Endothelial cell of umbilical vein (primary cell): ENCODE measurements at regions not wholly inside any gene's neighbourhood (a gene's known extent, or its start where the extent isn't known, plus 50 kb on each side); places are given as distances from the start of the nearest gene placed in this dataset.

ENCODE experiments used
- BruUV-seq: library from RNA; stranded (reverse); fragments of 400-500 nt; replicated peaks from 2 replicates; lab custom pipeline; 2021; lab: Mats Ljungman, UMichigan
- CTCF ChIA-PET: fragments of 300-600, 350-600 bp; sonication (Branson Sonifier 250); formaldehyde crosslinking; loops from one replicate; lab custom pipeline; 2021; ENCODE audit warnings: antibody characterized with exemption, inconsistent platforms; lab: Charles Lee
- POLR2A ChIA-PET: fragments of 300-600, 350-600 bp; sonication (Branson Sonifier 250); formaldehyde crosslinking; loops from one replicate; lab custom pipeline; 2021; ENCODE audit warnings: antibody characterized with exemption, inconsistent platforms; lab: Charles Lee
- DNase-seq: peaks from one replicate; pipeline ENCODE4 v3.0.0-alpha.2; 2011; ENCODE audit warnings: low read depth, low spot score
- FAIRE-seq: peaks from 2 replicates; lab custom pipeline; 2011; peaks lifted over from hg19 to GRCh38; lab: Jason Lieb, UNC
- H2AFZ ChIP-seq: 2 replicates; pipeline ENCODE4 v1.6.0; 2012; ENCODE audit warnings: low read depth, low read length, control low read depth, inconsistent platforms
- H3K27ac ChIP-seq: 2 replicates; pipeline ENCODE4 v1.5.1; 2011; ENCODE audit warnings: low read depth, mild to moderate bottlenecking, control low read depth, low read length, moderate library complexity; ENCODE audit not compliant: insufficient read depth
- H3K27me3 ChIP-seq, 2 experiments: 2 replicates each; pipeline versions ENCODE4 v1.6.0 to v1.6.1; 2011; ENCODE audit warnings: low read length in 2 of 2, mixed read lengths in 1 of 2; ENCODE audit not compliant: control insufficient read depth in 2 of 2, insufficient read depth in 2 of 2
- H3K36me3 ChIP-seq, 2 experiments: 2 replicates in 1 of 2; 3 replicates in 1 of 2; pipeline ENCODE4 v1.5.1; 2011; ENCODE audit warnings: low read length in 2 of 2, mild to moderate bottlenecking in 1 of 2, moderate library complexity in 1 of 2; ENCODE audit not compliant: control insufficient read depth in 2 of 2, insufficient read depth in 2 of 2; ENCODE audit errors: extremely low read depth in 1 of 2
- H3K4me1 ChIP-seq: 3 replicates; pipeline ENCODE4 v1.5.1; 2011; ENCODE audit warnings: mild to moderate bottlenecking, low read length; ENCODE audit not compliant: control insufficient read depth, insufficient read depth; ENCODE audit errors: extremely low read depth
- H3K4me2 ChIP-seq: 2 replicates; pipeline ENCODE4 v1.6.1; 2011; ENCODE audit warnings: low read length, control low read depth, mixed read lengths; ENCODE audit not compliant: insufficient read depth
- H3K4me3 ChIP-seq, 3 experiments: fragments of 200-600 bp in 1 of 3; sonication (generic), shearing (Covaris generic) in 1 of 3; replicated peaks in 1 of 3; 2 replicates each; pipeline ENCODE4 v1.5.1; 2011 to 2016; ENCODE audit warnings: control low read depth in 3 of 3, low read length in 3 of 3, mild to moderate bottlenecking in 2 of 3, inconsistent platforms in 1 of 3, low read depth in 1 of 3, moderate library complexity in 1 of 3; ENCODE audit not compliant: insufficient read depth in 1 of 3
- H3K79me2 ChIP-seq: 2 replicates; pipeline ENCODE4 v1.6.0; 2012; ENCODE audit warnings: low read length, inconsistent platforms; ENCODE audit not compliant: control insufficient read depth, insufficient read depth
- H3K9ac ChIP-seq: replicated peaks from 2 replicates; pipeline ENCODE3; 2011; ENCODE audit warnings: low read length, control low read depth; ENCODE audit not compliant: insufficient read depth; ENCODE audit errors: extremely low read depth
- H3K9me1 ChIP-seq: replicated peaks from 3 replicates; pipeline ENCODE4 v1.6.0; 2011; ENCODE audit warnings: mild to moderate bottlenecking, low read length; ENCODE audit not compliant: control insufficient read depth, insufficient read depth; ENCODE audit errors: extremely low read depth
- H3K9me3 ChIP-seq: replicated peaks from 2 replicates; pipeline ENCODE4 v1.5.1; 2012; ENCODE audit warnings: low read length, inconsistent platforms; ENCODE audit not compliant: control insufficient read depth, insufficient read depth
- H4K20me1 ChIP-seq: replicated peaks from 2 replicates; pipeline ENCODE3; 2011; ENCODE audit warnings: mild to moderate bottlenecking, low read length; ENCODE audit not compliant: control insufficient read depth, insufficient read depth; ENCODE audit errors: extremely low read depth
- CTCF ChIP-seq, 2 donors: IDR thresholded peaks; 1 replicate in 1 of 2; 2 replicates in 1 of 2; pipeline ENCODE4 v1.5.1; 2011; ENCODE audit warnings: low read length in 2 of 2, mild to moderate bottlenecking in 2 of 2, moderate library complexity in 2 of 2, control low read depth in 1 of 2, inconsistent platforms in 1 of 2, low read depth in 1 of 2; ENCODE audit not compliant: insufficient read depth in 1 of 2; ENCODE audit errors: extremely low read depth in 1 of 2
- EZH2 ChIP-seq: IDR thresholded peaks from 2 replicates; pipeline ENCODE4 v1.6.1; 2012; ENCODE audit warnings: borderline replicate concordance, low read depth, mild to moderate bottlenecking, moderate library complexity, low read length, inconsistent platforms; ENCODE audit not compliant: severe bottlenecking
- FOS ChIP-seq: IDR thresholded peaks from 2 replicates; pipeline ENCODE4 v1.6.1; 2011; ENCODE audit warnings: mild to moderate bottlenecking, low read length, moderate library complexity, borderline replicate concordance; ENCODE audit not compliant: insufficient read depth
- GATA2 ChIP-seq: IDR thresholded peaks from 2 replicates; pipeline ENCODE4 v1.7.0; 2011; ENCODE audit warnings: low read depth, mild to moderate bottlenecking, moderate library complexity, mixed read lengths, low read length; ENCODE audit not compliant: insufficient read length, insufficient read depth
- JUN ChIP-seq: IDR thresholded peaks from 2 replicates; pipeline ENCODE4 v1.6.1; 2011; ENCODE audit warnings: borderline replicate concordance, low read depth; ENCODE audit not compliant: insufficient read length, insufficient read depth
- MAX ChIP-seq: IDR thresholded peaks from 2 replicates; pipeline ENCODE4 v1.6.1; 2011; ENCODE audit not compliant: insufficient read depth, insufficient read length
- MYC ChIP-seq: IDR thresholded peaks from one replicate; pipeline ENCODE4 v1.6.1; 2011; ENCODE audit warnings: mild to moderate bottlenecking, low read depth, low read length
- POLR2A ChIP-seq: IDR thresholded peaks from 2 replicates; pipeline ENCODE4 v1.6.1; 2012; ENCODE audit warnings: low read depth, mild to moderate bottlenecking, control low read depth, low read length
- POLR2AphosphoS5 ChIP-seq: IDR thresholded peaks from 2 replicates; pipeline ENCODE4 v1.6.1; 2012; ENCODE audit warnings: low read depth, mild to moderate bottlenecking, control low read depth, low read length, moderate library complexity; ENCODE audit not compliant: insufficient read depth
- dilution Hi-C: fragments of 300-500 bp; cut with MboI; formaldehyde crosslinking; loops from one replicate; pipeline ENCODE4 v1.15.0; 2019; ENCODE audit warnings: low sequenced_read_pairs; ENCODE audit not compliant: extremely low pct_ligation_motif_present
- intact Hi-C: fragments of 100-400 bp; cut with micrococcal nuclease; formaldehyde crosslinking; loops from one replicate; pipeline ENCODE4 v1.10.0; 2022

GRCh38 chr4:27210956-27211355, 350.3 kb downstream of the STIM2 start:
- no peak overlapping the region for H3K4me2 ChIP-seq
- POLR2A ChIA-PET, result no interaction called here
- H3K36me3 ChIP-seq, result no peaks in the 10 kb centered on the region
- TF ChIP-seq FOS (no peak), JUN (no peak), MAX (no peak), POLR2AphosphoS5 (no peak), GATA2 (no peak), EZH2 (no peak), POLR2A (no peak), MYC (no peak), CTCF (IDR thresholded peaks at IDR 0.05; ENCODE audit: extremely low read depth in 1 of 2, insufficient read depth in 1 of 2, low read depth in 1 of 2, low read length in 2 of 2) (no peak)
- intact Hi-C loops, result no loop called here
- dilution Hi-C loops, result no loop called here
- CTCF ChIA-PET, result no interaction called here
- H3K27me3 ChIP-seq, result no peaks in the 10 kb centered on the region
- H3K4me3 ChIP-seq, result no peak overlapping the region
- FAIRE-seq (no peak), DNase-seq (no peak)
- H3K9ac ChIP-seq, result no peak overlapping the region
- no TSS peak for BruUV-seq
- no peaks in the 10 kb centered on the region for H3K9me3 ChIP-seq
- no peak overlapping the region for H3K27ac ChIP-seq
- H3K4me1 ChIP-seq, result no peaks in the 10 kb centered on the region
- no peaks in the 10 kb centered on the region for H4K20me1 ChIP-seq
- H2AFZ ChIP-seq, result no peak overlapping the region
- H3K79me2 ChIP-seq, result no peaks in the 10 kb centered on the region
- no peaks in the 10 kb centered on the region for H3K9me1 ChIP-seq
